Activated T-cell treated with anti-CD3 and anti-CD28 coated beads, Interleukin-2, amount 50 U/mL, for 24 hours (primary cell): ENCODE measurements at regions not wholly inside any gene's neighbourhood (a gene's known extent, or its start where the extent isn't known, plus 50 kb on each side); places are given as distances from the start of the nearest gene placed in this dataset.

Source experiments
- DNase-seq: peaks from one replicate; pipeline ENCODE4 v3.0.0-alpha.2; 2020
- H3K27ac Mint-ChIP-seq: 2 replicates; pipeline ENCODE4 v1.8.0; 2020; ENCODE audit warnings: mild to moderate bottlenecking, mixed read lengths
- H3K27me3 Mint-ChIP-seq: 2 replicates; pipeline ENCODE4 v1.8.0; 2020; ENCODE audit warnings: mixed read lengths
- H3K36me3 Mint-ChIP-seq: 2 replicates; pipeline ENCODE4 v1.8.0; 2020; ENCODE audit warnings: low read depth, mixed read lengths
- H3K4me1 Mint-ChIP-seq: 2 replicates; pipeline ENCODE4 v1.8.0; 2020; ENCODE audit warnings: low read depth, mixed read lengths
- H3K4me3 Mint-ChIP-seq: 2 replicates; pipeline ENCODE4 v1.8.0; 2020; ENCODE audit warnings: mild to moderate bottlenecking, moderate library complexity, mixed read lengths
- H3K9me3 Mint-ChIP-seq: 2 replicates; pipeline ENCODE4 v1.8.0; 2020; ENCODE audit warnings: mixed read lengths

- no peaks in the 10 kb centered on the region for H3K36me3 Mint-ChIP-seq
- DNase-seq: no peak
- H3K4me1 Mint-ChIP-seq: no peaks in the 10 kb centered on the region
- H3K27me3 Mint-ChIP-seq: no peaks in the 10 kb centered on the region
- H3K4me3 Mint-ChIP-seq: no peak overlapping the region
- H3K27ac Mint-ChIP-seq: no peak overlapping the region
- no peaks in the 10 kb centered on the region for H3K9me3 Mint-ChIP-seq
Measured at GRCh38 chr13:112244495-112245177, 131.5 kb upstream of the SPACA7 start.

DNA sequence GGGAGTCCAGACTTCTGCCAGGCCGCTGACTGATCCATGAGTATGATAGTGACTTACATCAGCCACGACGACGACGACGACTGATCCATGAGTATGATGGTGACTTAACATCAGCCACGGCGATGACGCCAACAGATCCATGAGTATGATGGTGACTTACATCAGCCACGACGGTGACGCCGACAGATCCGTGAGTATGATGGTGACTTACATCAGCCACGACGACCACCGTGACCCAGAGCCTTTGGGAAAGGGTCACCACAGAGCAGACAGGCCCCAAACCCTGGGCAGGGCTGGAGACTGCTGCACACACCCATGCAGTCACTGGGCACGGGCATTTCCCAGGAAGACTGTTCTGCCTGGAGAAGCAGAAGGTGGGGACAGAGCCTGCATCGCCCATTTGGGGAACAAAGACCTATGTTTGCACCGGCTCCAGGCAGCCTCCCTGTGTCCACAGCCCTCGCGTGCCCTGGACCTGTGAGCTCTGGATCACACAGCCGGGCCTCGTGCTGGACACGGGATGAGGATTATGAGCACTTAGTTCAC is 130.9 kb upstream of the SPACA7 start:
- no peaks in the 10 kb centered on the region for H3K36me3 Mint-ChIP-seq
- H3K27ac Mint-ChIP-seq: no peak overlapping the region
- peaks cover 4% of the 10 kb centered on the region for H3K27me3 Mint-ChIP-seq
- no peaks in the 10 kb centered on the region for H3K4me1 Mint-ChIP-seq
- DNase-seq: no peak
- no peak overlapping the region for H3K4me3 Mint-ChIP-seq
- H3K9me3 Mint-ChIP-seq: no peaks in the 10 kb centered on the region

GRCh38 chr13:112245989-112246388 is 130.2 kb upstream of the SPACA7 start:
- H3K4me1 Mint-ChIP-seq: no peaks in the 10 kb centered on the region
- no peak overlapping the region for H3K27ac Mint-ChIP-seq
- H3K9me3 Mint-ChIP-seq: no peaks in the 10 kb centered on the region
- H3K4me3 Mint-ChIP-seq: no peak overlapping the region
- no peak for DNase-seq
- H3K27me3 Mint-ChIP-seq: peaks cover 7% of the 10 kb centered on the region
- no peaks in the 10 kb centered on the region for H3K36me3 Mint-ChIP-seq

DNA sequence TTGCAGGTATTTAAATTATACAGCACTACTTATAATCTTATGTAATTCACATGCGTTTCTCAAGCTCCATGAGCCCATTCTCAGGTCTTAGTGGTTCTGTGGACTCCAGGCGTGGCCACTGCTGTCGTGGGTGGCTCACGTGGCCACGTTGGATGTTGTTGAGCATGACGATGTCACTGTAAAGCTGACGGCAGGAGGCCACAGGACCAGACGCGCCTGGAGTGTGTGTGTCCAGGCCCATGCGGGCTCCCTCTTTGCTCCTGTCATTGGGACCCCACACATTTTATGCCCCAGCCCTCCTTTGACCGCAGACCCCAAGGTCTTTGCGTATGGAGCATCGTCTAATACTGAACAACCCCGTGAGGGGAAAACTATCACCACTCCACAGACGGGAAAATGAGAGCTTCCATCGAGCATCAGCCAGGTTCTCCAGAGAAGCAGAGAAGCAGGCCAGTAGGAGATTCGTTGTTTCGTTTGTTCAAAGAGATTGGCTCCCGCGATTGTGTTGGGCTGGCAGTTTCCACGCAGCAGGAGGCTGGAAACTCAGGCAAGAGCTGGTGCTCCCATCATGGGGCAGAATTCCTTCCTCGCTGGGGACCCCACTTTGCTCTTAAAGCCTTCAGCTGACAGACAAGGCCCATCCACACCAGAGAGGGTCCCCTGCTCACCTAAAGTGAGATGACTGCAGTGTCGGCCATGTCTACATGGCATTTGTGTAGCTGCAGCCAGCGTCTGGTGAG is 129.3 kb upstream of the SPACA7 start:
- no peak overlapping the region for H3K4me3 Mint-ChIP-seq
- no peaks in the 10 kb centered on the region for H3K4me1 Mint-ChIP-seq
- no peak for DNase-seq
- peaks cover 11% of the 10 kb centered on the region for H3K27me3 Mint-ChIP-seq
- H3K27ac Mint-ChIP-seq: no peak overlapping the region
- no peaks in the 10 kb centered on the region for H3K36me3 Mint-ChIP-seq
- H3K9me3 Mint-ChIP-seq: no peaks in the 10 kb centered on the region

- H3K4me3 Mint-ChIP-seq: no peak overlapping the region
- no peak for DNase-seq
- H3K27ac Mint-ChIP-seq: no peak overlapping the region
- H3K4me1 Mint-ChIP-seq: no peaks in the 10 kb centered on the region
- no peaks in the 10 kb centered on the region for H3K9me3 Mint-ChIP-seq
- peaks cover 11% of the 10 kb centered on the region for H3K27me3 Mint-ChIP-seq
- H3K36me3 Mint-ChIP-seq: no peaks in the 10 kb centered on the region
Measured at GRCh38 chr13:112247471-112248405, 128.4 kb upstream of the SPACA7 start.

DNA sequence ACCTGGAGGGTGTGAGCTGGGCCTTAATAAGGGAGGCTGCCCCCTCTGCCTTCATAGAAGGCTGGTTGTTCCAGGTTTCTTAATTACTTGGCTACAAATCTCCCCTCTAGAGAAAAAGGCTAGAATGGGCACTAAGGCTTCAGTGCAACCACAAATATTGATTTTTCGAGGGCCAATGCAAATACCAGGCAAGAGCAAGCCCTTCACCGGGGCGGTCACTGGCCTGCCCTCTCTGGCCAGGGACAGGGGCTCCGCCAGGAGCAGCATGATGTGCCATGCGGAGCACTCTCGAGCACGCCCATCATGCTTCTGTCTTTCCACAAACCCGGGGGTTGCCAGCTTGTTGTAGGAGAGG is 127.8 kb upstream of the SPACA7 start:
- no peak overlapping the region for H3K4me3 Mint-ChIP-seq
- H3K4me1 Mint-ChIP-seq: no peaks in the 10 kb centered on the region
- no peak overlapping the region for H3K27ac Mint-ChIP-seq
- no peak for DNase-seq
- H3K27me3 Mint-ChIP-seq: peaks cover 14% of the 10 kb centered on the region
- no peaks in the 10 kb centered on the region for H3K36me3 Mint-ChIP-seq
- no peaks in the 10 kb centered on the region for H3K9me3 Mint-ChIP-seq

DNA sequence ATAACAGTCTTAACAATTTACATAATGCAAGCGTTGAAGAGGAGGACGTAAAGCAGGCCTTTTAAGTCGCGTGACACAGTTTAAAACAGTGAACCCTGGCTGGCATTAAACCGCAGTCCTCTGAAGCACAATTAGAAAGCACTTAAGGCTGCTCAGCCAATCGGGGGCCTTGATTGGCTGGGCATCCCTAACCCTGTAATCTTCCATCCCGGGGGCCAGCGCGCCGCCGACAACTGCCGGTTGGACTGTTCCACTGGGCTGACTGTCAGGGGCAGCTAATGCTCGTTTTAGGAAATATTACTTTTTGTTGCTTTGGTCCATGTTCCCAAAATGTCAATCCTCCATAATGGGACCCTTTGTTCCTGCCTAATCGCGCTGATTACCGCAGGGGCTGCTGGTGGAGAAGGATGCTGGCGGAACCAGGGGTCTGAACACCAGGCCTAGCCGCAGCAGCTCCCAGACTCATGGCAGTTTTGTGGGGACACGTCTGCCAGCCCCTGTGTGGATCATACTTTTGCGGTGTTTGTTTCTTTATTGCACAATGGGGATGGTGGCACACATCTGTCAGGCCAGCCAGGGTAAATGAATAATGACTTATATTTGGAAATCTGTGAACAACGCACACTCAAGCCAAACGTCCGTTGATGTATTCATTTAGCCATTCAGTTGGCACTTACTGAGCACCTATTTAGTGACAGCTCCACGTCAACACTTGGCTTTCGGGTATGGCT is 127.1 kb upstream of the SPACA7 start:
- no peaks in the 10 kb centered on the region for H3K9me3 Mint-ChIP-seq
- H3K27me3 Mint-ChIP-seq: peaks cover 17% of the 10 kb centered on the region
- H3K36me3 Mint-ChIP-seq: no peaks in the 10 kb centered on the region
- H3K4me3 Mint-ChIP-seq: no peak overlapping the region
- H3K4me1 Mint-ChIP-seq: no peaks in the 10 kb centered on the region
- no peak for DNase-seq
- no peak overlapping the region for H3K27ac Mint-ChIP-seq

- Mint-ChIP-seq H3K9me3 (no peaks in the 10 kb centered on the region), H3K4me3 (no peak overlapping the region), H3K27ac (no peak overlapping the region), H3K27me3 (peaks cover 22% of the 10 kb centered on the region), H3K36me3 (no peaks in the 10 kb centered on the region), H3K4me1 (no peaks in the 10 kb centered on the region)
- DNase-seq: no peak
Measured at GRCh38 chr13:112249644-112250610, 126.2 kb upstream of the SPACA7 start.

DNA sequence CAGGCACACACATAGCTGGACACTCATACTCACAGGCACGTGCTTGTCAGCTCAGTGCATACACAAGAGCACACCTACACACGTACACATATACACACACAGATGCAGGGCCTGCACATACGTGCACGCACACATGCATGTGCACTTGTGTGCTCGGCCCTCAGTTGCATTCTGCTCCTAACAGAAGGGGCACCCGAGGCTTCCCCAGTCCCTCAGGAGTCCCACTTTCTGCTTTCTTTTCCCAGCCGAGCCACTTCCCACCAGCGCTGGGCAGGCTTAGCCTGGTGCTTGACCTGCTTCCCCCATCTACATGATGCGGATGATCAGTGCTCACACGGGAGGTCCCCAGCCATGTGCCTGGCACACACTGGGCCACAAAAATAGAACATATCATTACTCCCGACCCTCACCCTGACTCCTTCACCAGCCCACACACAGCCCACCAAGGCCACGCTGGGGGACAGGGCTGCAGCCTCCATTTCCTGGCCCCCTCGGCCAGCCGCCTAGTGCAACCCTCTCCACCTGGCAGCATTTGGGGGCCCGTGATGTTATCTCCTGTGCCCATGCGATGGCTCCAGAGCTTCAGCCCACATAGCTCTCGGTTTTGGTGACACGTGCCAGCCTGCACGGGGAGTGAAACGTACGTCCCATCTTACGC is 125.2 kb upstream of the SPACA7 start:
- Mint-ChIP-seq H3K9me3 (no peaks in the 10 kb centered on the region), H3K36me3 (no peaks in the 10 kb centered on the region), H3K27me3 (peaks cover 27% of the 10 kb centered on the region), H3K4me3 (no peak overlapping the region), H3K4me1 (no peaks in the 10 kb centered on the region), H3K27ac (no peak overlapping the region)
- no peak for DNase-seq

- no peak for DNase-seq
- no peaks in the 10 kb centered on the region for H3K9me3 Mint-ChIP-seq
- no peak overlapping the region for H3K4me3 Mint-ChIP-seq
- H3K36me3 Mint-ChIP-seq: no peaks in the 10 kb centered on the region
- H3K27me3 Mint-ChIP-seq: peaks cover 32% of the 10 kb centered on the region
- no peak overlapping the region for H3K27ac Mint-ChIP-seq
- no peaks in the 10 kb centered on the region for H3K4me1 Mint-ChIP-seq
Measured at GRCh38 chr13:112251930-112252585, 124.1 kb upstream of the SPACA7 start.

GRCh38 chr13:112252804-112253590 is 123.2 kb upstream of the SPACA7 start:
- no peaks in the 10 kb centered on the region for H3K9me3 Mint-ChIP-seq
- DNase-seq: no peak
- H3K4me3 Mint-ChIP-seq: no peak overlapping the region
- H3K27me3 Mint-ChIP-seq: peaks cover 33% of the 10 kb centered on the region
- H3K27ac Mint-ChIP-seq: no peak overlapping the region
- H3K4me1 Mint-ChIP-seq: no peaks in the 10 kb centered on the region
- no peaks in the 10 kb centered on the region for H3K36me3 Mint-ChIP-seq

DNA sequence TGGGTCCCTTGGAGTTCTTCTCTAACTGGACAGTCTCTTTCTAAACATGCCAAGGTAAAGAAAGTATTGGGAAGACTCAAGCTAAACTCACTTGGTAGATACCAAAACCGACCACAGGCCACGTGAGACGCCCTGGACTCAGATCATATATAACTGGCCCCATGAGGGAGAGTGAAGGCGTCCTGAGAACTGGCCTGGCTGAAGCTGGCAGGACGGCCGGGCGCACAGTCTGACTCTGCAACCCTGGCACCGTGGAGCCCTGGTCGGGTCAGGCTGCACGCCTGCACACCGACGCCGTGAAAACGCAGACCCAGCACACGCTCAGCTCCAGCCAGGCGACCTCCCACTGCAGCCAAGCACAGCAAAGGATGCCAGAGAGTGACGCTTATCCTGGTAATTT is 122.5 kb upstream of the SPACA7 start:
- Mint-ChIP-seq H3K27ac (no peak overlapping the region), H3K4me1 (no peaks in the 10 kb centered on the region), H3K4me3 (no peak overlapping the region), H3K36me3 (no peaks in the 10 kb centered on the region), H3K27me3 (peaks cover 33% of the 10 kb centered on the region), H3K9me3 (no peaks in the 10 kb centered on the region)
- DNase-seq: no peak
